HepG2 (cell line): ENCODE measurements at regions not wholly inside any gene's neighbourhood (a gene's known extent, or its start where the extent isn't known, plus 50 kb on each side); places are given as distances from the start of the nearest gene placed in this dataset.

ENCODE experiments used
- ATAC-seq: fragments of 200-7000 bp; cut with Tn5 transposase; 3 replicates; pipeline ENCODE4 v1.9.1; 2020; ENCODE audit warnings: mild to moderate bottlenecking, moderate library complexity
- BruUV-seq: library from RNA; stranded (reverse); fragments of 400-500 nt; replicated peaks from 2 replicates; lab custom pipeline; 2021; lab: Mats Ljungman, UMichigan
- CTCF ChIA-PET: fragments of 300-600 bp; formaldehyde crosslinking; extraction: SDS; loops from one replicate; lab custom pipeline; 2021; ENCODE audit warnings: low total read pairs, inconsistent platforms, low intra/inter-chr PET ratio; lab: Yijun Ruan, JAX
- POLR2A ChIA-PET: fragments of 350-600 bp; sonication (Branson Sonifier 250); formaldehyde crosslinking; loops from one replicate; lab custom pipeline; 2020; ENCODE audit warnings: antibody characterized with exemption, inconsistent platforms; lab: Yijun Ruan, JAX
- DNase-seq: peaks from one replicate; pipeline ENCODE4 v3.0.0-alpha.2; 2015; ENCODE audit warnings: low spot score
- FAIRE-seq: peaks from 3 replicates; lab custom pipeline; 2011; peaks lifted over from hg19 to GRCh38; lab: Jason Lieb, UNC
- H2AFZ ChIP-seq: one replicate; pipeline ENCODE4 v1.6.1; 2011; ENCODE audit warnings: low read length, inconsistent platforms
- H3K27ac ChIP-seq: fragments of 300-600 bp; 3 replicates; pipeline ENCODE4 v1.8.0; 2011; ENCODE audit warnings: mixed run types, mild to moderate bottlenecking, mixed read lengths, low read length, inconsistent platforms; ENCODE audit not compliant: insufficient read depth; ENCODE audit errors: extremely low read length
- H3K27me3 ChIP-seq, 2 experiments: fragments of 200-600 bp in 1 of 2; 2 replicates in 1 of 2; 3 replicates in 1 of 2; pipeline versions ENCODE4 v1.6.0 to v1.8.0; 2011; ENCODE audit warnings: low read length in 2 of 2, mild to moderate bottlenecking in 2 of 2, moderate library complexity in 2 of 2, inconsistent platforms in 1 of 2; ENCODE audit not compliant: insufficient read depth in 2 of 2, control insufficient read depth in 1 of 2
- H3K36me3 ChIP-seq, 2 experiments: fragments of 200-600 bp in 1 of 2; replicated peaks in 1 of 2; 2 replicates in 1 of 2; 3 replicates in 1 of 2; pipeline versions ENCODE4 v1.5.1 to v1.8.0; 2011; ENCODE audit warnings: low read length in 2 of 2, inconsistent platforms in 1 of 2; ENCODE audit not compliant: insufficient read depth in 2 of 2, control insufficient read depth in 1 of 2
- H3K4me1 ChIP-seq: 2 replicates; pipeline ENCODE4 v1.5.1; 2012; ENCODE audit warnings: low read length, inconsistent platforms; ENCODE audit not compliant: insufficient read depth
- H3K4me2 ChIP-seq: 2 replicates; pipeline ENCODE4 v1.6.0; 2011; ENCODE audit warnings: low read depth, low read length, inconsistent platforms
- H3K4me3 ChIP-seq, 3 experiments: fragments of 200-600 bp in 1 of 3; sonication (generic), shearing (Covaris generic) in 1 of 3; replicated peaks in 1 of 3; 2 replicates each; pipeline ENCODE4 v1.5.1; 2011 to 2016; ENCODE audit warnings: low read length in 3 of 3, inconsistent platforms in 2 of 3, low read depth in 2 of 3, mild to moderate bottlenecking in 2 of 3, control low read depth in 1 of 3, mixed read lengths in 1 of 3; ENCODE audit not compliant: insufficient read depth in 1 of 3
- H3K79me2 ChIP-seq: one replicate; pipeline ENCODE4 v1.6.1; 2011; ENCODE audit warnings: low read length, inconsistent platforms; ENCODE audit not compliant: insufficient read depth
- H3K9ac ChIP-seq: 2 replicates; pipeline ENCODE4 v1.6.0; 2011; ENCODE audit warnings: mild to moderate bottlenecking, low read depth, low read length, inconsistent platforms; ENCODE audit not compliant: insufficient read depth
- H3K9me3 ChIP-seq: 2 replicates; pipeline ENCODE4 v1.5.1; 2012; ENCODE audit warnings: mild to moderate bottlenecking, low read length
- H4K20me1 ChIP-seq: 2 replicates; pipeline ENCODE4 v1.6.0; 2011; ENCODE audit warnings: inconsistent platforms, mild to moderate bottlenecking, low read length, moderate library complexity; ENCODE audit not compliant: insufficient read depth
- CCDC6 ChIP-seq: sonication (generic); formaldehyde crosslinking; IDR thresholded peaks from 2 replicates; pipeline ENCODE4 v1.8.1; 2022; ENCODE audit warnings: mild to moderate bottlenecking, missing genetic modification reagents, moderate library complexity
- MEF2D ChIP-seq: sonication (generic); formaldehyde crosslinking; IDR thresholded peaks from 2 replicates; pipeline ENCODE4 v1.5.1; 2020; ENCODE audit warnings: mild to moderate bottlenecking, missing genetic modification reagents
- NFE2L2 ChIP-seq: fragments of 150-350 bp; IDR thresholded peaks from 2 replicates; pipeline ENCODE4 v1.6.1; 2014; ENCODE audit warnings: low read length
- NR1H2 ChIP-seq: sonication (generic); formaldehyde crosslinking; IDR thresholded peaks from 2 replicates; pipeline ENCODE4 v1.8.1; 2022; ENCODE audit warnings: low read depth, missing genetic modification reagents, borderline replicate concordance
- PTBP1 ChIP-seq: fragments of 200-400 bp; formaldehyde crosslinking; IDR thresholded peaks from 2 replicates; pipeline ENCODE4 v1.6.1; 2018; ENCODE audit warnings: low read length, low read depth; ENCODE audit not compliant: poor library complexity, severe bottlenecking
- XRCC5 ChIP-seq: fragments of 200-400 bp; formaldehyde crosslinking; optimal IDR thresholded peaks from 2 replicates; pipeline ENCODE3; 2017; ENCODE audit warnings: mild to moderate bottlenecking, low read length
- ZNF550 ChIP-seq: sonication (generic); formaldehyde crosslinking; IDR thresholded peaks from 2 replicates; pipeline ENCODE4 v1.4.0; 2020; ENCODE audit warnings: mild to moderate bottlenecking, missing genetic modification reagents, borderline replicate concordance
- ZNF614 ChIP-seq: IDR thresholded peaks from 2 replicates; pipeline ENCODE4 v1.6.1; 2018; ENCODE audit warnings: missing biosample characterization, missing genetic modification reagents, inconsistent platforms, borderline replicate concordance
- ZNF710 ChIP-seq: sonication (generic); formaldehyde crosslinking; IDR thresholded peaks from 2 replicates; pipeline ENCODE4 v1.5.0; 2020; ENCODE audit warnings: mild to moderate bottlenecking, missing genetic modification reagents, borderline replicate concordance
- WGBS: methylation state at CpG from one replicate; pipeline ENCODE4 v1.1.6; 2017; ENCODE audit warnings: low lambda C conversion rate; 5-methylcytosine and 5-hydroxymethylcytosine counted together
- in situ Hi-C: cut with HindIII; loops from 2 replicates; pipeline ENCODE4 v1.10.0; 2017; ENCODE audit warnings: low pct_unique_long_range_greater_than_20kb; ENCODE audit not compliant: extremely low pct_ligation_motif_present
- intact Hi-C: fragments of 100-400 bp; cut with micrococcal nuclease; formaldehyde crosslinking; loops from one replicate; pipeline ENCODE4 v1.10.0; 2022; ENCODE audit not compliant: unreplicated experiment

- FAIRE-seq (no peak), DNase-seq (no peak), ATAC-seq (no peak)
- POLR2A ChIA-PET = no interaction called here
- 33% methylated on average over 1 of the region's 3 CpGs for WGBS
- Histone ChIP-seq H4K20me1 (no peaks in the 10 kb centered on the region), H3K36me3 (no peaks in the 10 kb centered on the region), H2AFZ (no peak overlapping the region), H3K27ac (no peak overlapping the region), H3K9ac (no peak overlapping the region), H3K27me3 (no peaks in the 10 kb centered on the region), H3K4me1 (no peaks in the 10 kb centered on the region), H3K79me2 (no peaks in the 10 kb centered on the region), H3K4me3 (no peak overlapping the region), H3K9me3 (peaks cover 9% of the 10 kb centered on the region; the same call in 1 of the 2 replicates), H3K4me2 (no peak overlapping the region)
- BruUV-seq = no TSS peak
- in situ Hi-C loops (no loop called here), intact Hi-C loops (no loop called here)
- TF ChIP-seq CCDC6 (CRISPR knock-in tag) (no peak), MEF2D (CRISPR knock-in tag) (no peak), XRCC5 (no peak), ZNF710 (no peak), NFE2L2 (no peak), ZNF550 (CRISPR knock-in tag) (no peak), NR1H2 (CRISPR knock-in tag) (no peak), ZNF614 (CRISPR knock-in tag) (no peak), PTBP1 (no peak)
- CTCF ChIA-PET = no interaction called here
These were observed 995.2 kb downstream of the ANKRD7 start for GRCh38 chr7:119219663-119220062.
